SK-N-SH treated with all-trans-retinoic acid at 6 μM for 48 hours (cell line): ENCODE measurements at regions not wholly inside any gene's neighbourhood (a gene's known extent, or its start where the extent isn't known, plus 50 kb on each side); places are given as distances from the start of the nearest gene placed in this dataset.
"Not testable (repeated sequence)": the region's sequence is repeated elsewhere in the genome, so short reads cannot be mapped to it uniquely, and the experiment has no call there.

Source experiments
- ATAC-seq: fragments of 200-7000 bp; cut with Tn5 transposase; 3 replicates; pipeline ENCODE4 v1.9.1; 2020; ENCODE audit warnings: mild to moderate bottlenecking, moderate library complexity
- ARNTL ChIP-seq: fragments of 450-650 bp; formaldehyde crosslinking; IDR thresholded peaks from 2 replicates; pipeline ENCODE4 v1.5.0; 2020; ENCODE audit warnings: low read depth, mild to moderate bottlenecking, moderate library complexity, borderline replicate concordance
- BACH2 ChIP-seq: fragments of 250-450 bp; sonication (Bioruptor Pico); IDR thresholded peaks from 2 replicates; pipeline ENCODE4 v1.9.0; 2021; ENCODE audit warnings: mild to moderate bottlenecking, borderline replicate concordance
- CSDC2 ChIP-seq: fragments of 250-450 bp; sonication (Bioruptor Pico); IDR thresholded peaks from 2 replicates; pipeline ENCODE4 v1.5.0; 2020; ENCODE audit warnings: mild to moderate bottlenecking, moderate library complexity
- CSRNP3 ChIP-seq: fragments of 250-450 bp; sonication (Bioruptor Pico); IDR thresholded peaks from 2 replicates; pipeline ENCODE4 v1.5.1; 2021; ENCODE audit warnings: mild to moderate bottlenecking, moderate library complexity
- ESRRG ChIP-seq: fragments of 250-450 bp; sonication (Bioruptor Pico); IDR thresholded peaks from 2 replicates; pipeline ENCODE4 v1.6.1; 2021; ENCODE audit warnings: mild to moderate bottlenecking
- GLIS3 ChIP-seq: fragments of 250-450 bp; sonication (Bioruptor Pico); IDR thresholded peaks from 2 replicates; pipeline ENCODE4 v1.5.0; 2020; ENCODE audit warnings: mild to moderate bottlenecking, moderate library complexity
- ISL1 ChIP-seq: fragments of 250-450 bp; sonication (Bioruptor Pico); IDR thresholded peaks from 2 replicates; pipeline ENCODE4 v2.1.2; 2022; ENCODE audit warnings: mild to moderate bottlenecking, moderate library complexity
- OSR1 ChIP-seq: fragments of 250-450 bp; sonication (Bioruptor Pico); IDR thresholded peaks from 2 replicates; pipeline ENCODE4 v1.8.0; 2022; ENCODE audit warnings: moderate library complexity, mild to moderate bottlenecking, inconsistent platforms
- POU6F1 ChIP-seq: fragments of 250-450 bp; sonication (Bioruptor Pico); IDR thresholded peaks from 2 replicates; pipeline ENCODE4 v1.8.0; 2021; ENCODE audit warnings: low read depth, mild to moderate bottlenecking, moderate library complexity, borderline replicate concordance
- PPARA ChIP-seq: fragments of 250-450 bp; sonication (Bioruptor Pico); IDR thresholded peaks from 2 replicates; pipeline ENCODE4 v1.5.0; 2020; ENCODE audit warnings: mild to moderate bottlenecking, borderline replicate concordance
- RARB ChIP-seq: fragments of 250-450 bp; sonication (Bioruptor Pico); IDR thresholded peaks from 2 replicates; pipeline ENCODE4 v1.8.0; 2021; ENCODE audit warnings: mild to moderate bottlenecking, moderate library complexity
- SNAI2 ChIP-seq: fragments of 250-450 bp; sonication (Bioruptor Pico); IDR thresholded peaks from 2 replicates; pipeline ENCODE4 v1.5.0; 2020; ENCODE audit warnings: mild to moderate bottlenecking, moderate library complexity
- TCF4 ChIP-seq: fragments of 250-450 bp; sonication (Bioruptor Pico); IDR thresholded peaks from 2 replicates; pipeline ENCODE4 v1.8.0; 2021; ENCODE audit warnings: mild to moderate bottlenecking, moderate library complexity, borderline replicate concordance
- TOX ChIP-seq: fragments of 250-450 bp; sonication (Bioruptor Pico); IDR thresholded peaks from 2 replicates; pipeline ENCODE4 v1.8.0; 2021; ENCODE audit warnings: mild to moderate bottlenecking, moderate library complexity, borderline replicate concordance
- ZC3H10 ChIP-seq: fragments of 250-450 bp; sonication (Bioruptor Pico); IDR thresholded peaks from 2 replicates; pipeline ENCODE4 v1.5.1; 2021; ENCODE audit warnings: mild to moderate bottlenecking, moderate library complexity
- ZFP3 ChIP-seq: fragments of 250-450 bp; sonication (Bioruptor Pico); IDR thresholded peaks from 2 replicates; pipeline ENCODE4 v1.5.0; 2020; ENCODE audit warnings: mild to moderate bottlenecking, moderate library complexity
- ZFP30 ChIP-seq: fragments of 450-650 bp; formaldehyde crosslinking; IDR thresholded peaks from 2 replicates; pipeline ENCODE4 v1.5.0; 2022; ENCODE audit warnings: mild to moderate bottlenecking, moderate library complexity
- ZNF565 ChIP-seq: fragments of 450-650 bp; formaldehyde crosslinking; conservative IDR thresholded peaks from 2 replicates; pipeline ENCODE4 v1.5.0; 2020; ENCODE audit warnings: low read depth, mild to moderate bottlenecking, moderate library complexity
- ZNF70 ChIP-seq: fragments of 450-650 bp; formaldehyde crosslinking; IDR thresholded peaks from 2 replicates; pipeline ENCODE4 v1.5.0; 2020; ENCODE audit warnings: mild to moderate bottlenecking, moderate library complexity
- ZNF8 ChIP-seq: fragments of 450-650 bp; formaldehyde crosslinking; IDR thresholded peaks from 2 replicates; pipeline ENCODE4 v1.5.0; 2020; ENCODE audit warnings: mild to moderate bottlenecking, moderate library complexity
- TF ChIP-seq, protein P1 (sequence below): fragments of 250-450 bp; sonication (Bioruptor Pico); IDR thresholded peaks from 2 replicates; pipeline ENCODE4 v1.5.1; 2020; ENCODE audit warnings: low read depth, mild to moderate bottlenecking, moderate library complexity
- TF ChIP-seq, protein P2 (sequence below): fragments of 250-450 bp; sonication (Bioruptor Pico); IDR thresholded peaks from 2 replicates; pipeline ENCODE4 v1.8.0; 2020; ENCODE audit warnings: mild to moderate bottlenecking, moderate library complexity, borderline replicate concordance

GRCh38 chr4:91684955-91685354, 618.8 kb upstream of the GRID2 start:
- ATAC-seq, result no peak
- TF ChIP-seq ZFP3 (CRISPR knock-in tag) (no peak), ZFP30 (no peak), ARNTL (CRISPR knock-in tag) (no peak), BACH2 (CRISPR knock-in tag) (no peak), ZNF70 (CRISPR knock-in tag) (no peak), ISL1 (CRISPR knock-in tag) (no peak), ZC3H10 (CRISPR knock-in tag) (no peak), OSR1 (no peak)

GRCh38 chr4:91688413-91688812, 615.4 kb upstream of the GRID2 start:
- ATAC-seq, result no peak

DNA sequence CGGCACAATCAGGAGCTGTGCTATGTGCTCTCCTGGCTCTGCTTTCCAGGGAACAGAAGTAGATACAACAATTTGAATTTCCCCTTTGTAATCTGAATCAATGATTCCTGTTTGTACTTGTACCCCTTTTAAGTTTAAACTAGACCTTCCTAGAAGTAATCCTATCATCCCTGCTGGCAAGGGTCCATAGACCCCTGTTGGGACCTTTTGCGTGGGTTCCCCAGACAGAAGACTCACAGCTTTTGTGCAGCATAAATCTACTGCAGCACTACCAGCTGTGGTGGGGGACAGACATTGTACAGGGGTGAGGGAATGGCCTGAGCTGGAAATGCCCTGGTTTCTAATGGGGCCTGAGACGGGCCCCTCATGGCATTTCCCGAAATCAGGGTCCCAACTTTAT, 604.1 kb upstream of the GRID2 start:
- ATAC-seq, result not testable (repeated sequence)

More at GRCh38 chr4:91688413-91688812, 615.4 kb upstream of the GRID2 start:
- TF ChIP-seq, protein P1, sequence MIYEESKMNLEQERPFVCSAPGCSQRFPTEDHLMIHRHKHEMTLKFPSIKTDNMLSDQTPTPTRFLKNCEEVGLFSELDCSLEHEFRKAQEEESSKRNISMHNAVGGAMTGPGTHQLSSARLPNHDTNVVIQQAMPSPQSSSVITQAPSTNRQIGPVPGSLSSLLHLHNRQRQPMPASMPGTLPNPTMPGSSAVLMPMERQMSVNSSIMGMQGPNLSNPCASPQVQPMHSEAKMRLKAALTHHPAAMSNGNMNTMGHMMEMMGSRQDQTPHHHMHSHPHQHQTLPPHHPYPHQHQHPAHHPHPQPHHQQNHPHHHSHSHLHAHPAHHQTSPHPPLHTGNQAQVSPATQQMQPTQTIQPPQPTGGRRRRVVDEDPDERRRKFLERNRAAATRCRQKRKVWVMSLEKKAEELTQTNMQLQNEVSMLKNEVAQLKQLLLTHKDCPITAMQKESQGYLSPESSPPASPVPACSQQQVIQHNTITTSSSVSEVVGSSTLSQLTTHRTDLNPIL (CRISPR knock-in tag), result no peak
- no peak for TF ChIP-seq ZFP3 (CRISPR knock-in tag)
- TF ChIP-seq CSRNP3, result no peak
- TF ChIP-seq GLIS3 (CRISPR knock-in tag), result no peak
- TF ChIP-seq ZNF70 (CRISPR knock-in tag), result no peak
- no peak for TF ChIP-seq BACH2 (CRISPR knock-in tag)
- TF ChIP-seq ZNF8, result no peak
- TF ChIP-seq RARB (CRISPR knock-in tag), result no peak
- TF ChIP-seq ZNF565 (CRISPR knock-in tag), result no peak
- TF ChIP-seq TOX (CRISPR knock-in tag), result no peak
- TF ChIP-seq CSDC2, result no peak
- no peak for TF ChIP-seq ARNTL (CRISPR knock-in tag)
- no peak for TF ChIP-seq ZFP30
- no peak for TF ChIP-seq TCF4 (CRISPR knock-in tag)
- no peak for TF ChIP-seq ESRRG (CRISPR knock-in tag)
- no peak for TF ChIP-seq PPARA (CRISPR knock-in tag)
- TF ChIP-seq SNAI2, result no peak
- TF ChIP-seq, protein P2, sequence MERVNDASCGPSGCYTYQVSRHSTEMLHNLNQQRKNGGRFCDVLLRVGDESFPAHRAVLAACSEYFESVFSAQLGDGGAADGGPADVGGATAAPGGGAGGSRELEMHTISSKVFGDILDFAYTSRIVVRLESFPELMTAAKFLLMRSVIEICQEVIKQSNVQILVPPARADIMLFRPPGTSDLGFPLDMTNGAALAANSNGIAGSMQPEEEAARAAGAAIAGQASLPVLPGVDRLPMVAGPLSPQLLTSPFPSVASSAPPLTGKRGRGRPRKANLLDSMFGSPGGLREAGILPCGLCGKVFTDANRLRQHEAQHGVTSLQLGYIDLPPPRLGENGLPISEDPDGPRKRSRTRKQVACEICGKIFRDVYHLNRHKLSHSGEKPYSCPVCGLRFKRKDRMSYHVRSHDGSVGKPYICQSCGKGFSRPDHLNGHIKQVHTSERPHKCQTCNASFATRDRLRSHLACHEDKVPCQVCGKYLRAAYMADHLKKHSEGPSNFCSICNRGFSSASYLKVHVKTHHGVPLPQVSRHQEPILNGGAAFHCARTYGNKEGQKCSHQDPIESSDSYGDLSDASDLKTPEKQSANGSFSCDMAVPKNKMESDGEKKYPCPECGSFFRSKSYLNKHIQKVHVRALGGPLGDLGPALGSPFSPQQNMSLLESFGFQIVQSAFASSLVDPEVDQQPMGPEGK (CRISPR knock-in tag), result no peak
- no peak for TF ChIP-seq POU6F1
- no peak for TF ChIP-seq ZC3H10 (CRISPR knock-in tag)

GRCh38 chr4:91729851-91730250, 573.9 kb upstream of the GRID2 start:
- ATAC-seq, result no peak
- TF ChIP-seq RARB (CRISPR knock-in tag) (no peak), ESRRG (CRISPR knock-in tag) (no peak), TCF4 (CRISPR knock-in tag) (no peak), POU6F1 (no peak), TOX (CRISPR knock-in tag) (no peak), PPARA (CRISPR knock-in tag) (no peak), OSR1 (no peak), ZFP3 (CRISPR knock-in tag) (no peak), ZFP30 (no peak), CSDC2 (no peak), SNAI2 (no peak), ZNF565 (CRISPR knock-in tag) (no peak), ARNTL (CRISPR knock-in tag) (no peak), ZC3H10 (CRISPR knock-in tag) (no peak), CSRNP3 (no peak), ISL1 (CRISPR knock-in tag) (no peak), BACH2 (CRISPR knock-in tag) (no peak)
- TF ChIP-seq, protein P1 (CRISPR knock-in tag), result no peak
